ENCODE measurements at regions not wholly inside any gene's neighbourhood (a gene's known extent, or its start where the extent isn't known, plus 50 kb on each side); places are given as distances from the start of the nearest gene placed in this dataset.

DNA sequence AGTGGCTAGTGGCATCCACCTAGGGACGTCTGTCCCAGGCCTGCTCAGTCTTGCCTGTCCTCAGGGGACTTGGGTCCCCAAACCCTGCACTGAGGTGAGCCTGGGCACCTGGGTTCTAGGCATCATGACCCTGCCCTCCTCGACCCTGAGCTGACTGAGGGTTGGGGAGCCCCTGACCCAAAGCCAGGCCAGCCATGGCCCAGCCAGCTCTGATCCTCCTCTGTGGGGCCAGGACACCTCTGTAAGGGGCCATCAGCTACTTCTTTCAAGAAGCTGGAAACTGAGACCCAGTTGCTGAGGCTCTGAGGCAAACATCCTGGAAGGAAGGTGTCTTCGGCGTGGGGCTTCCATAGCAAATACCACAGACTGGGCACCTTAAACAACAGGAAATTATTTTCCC is 329.3 kb downstream of the QKI start:
- no peak for TF ChIP-seq EZH2 (IDR thresholded peaks at IDR 0.05; ENCODE audit: insufficient read depth, poor library complexity, severe bottlenecking)
- no peak for TF ChIP-seq EZH2phosphoT487 (IDR thresholded peaks at IDR 0.05; ENCODE audit: insufficient read depth, low read depth)
